Middle frontal gyrus (tissue), 1 donor: ENCODE measurements at regions not wholly inside any gene's neighbourhood (a gene's known extent, or its start where the extent isn't known, plus 50 kb on each side); places are given as distances from the start of the nearest gene placed in this dataset.

Experiments used
- DNase-seq: peaks from one replicate; pipeline ENCODE4 v3.0.0-alpha.2; 2015; ENCODE audit warnings: low spot score; ENCODE audit errors: extremely low spot score

DNA sequence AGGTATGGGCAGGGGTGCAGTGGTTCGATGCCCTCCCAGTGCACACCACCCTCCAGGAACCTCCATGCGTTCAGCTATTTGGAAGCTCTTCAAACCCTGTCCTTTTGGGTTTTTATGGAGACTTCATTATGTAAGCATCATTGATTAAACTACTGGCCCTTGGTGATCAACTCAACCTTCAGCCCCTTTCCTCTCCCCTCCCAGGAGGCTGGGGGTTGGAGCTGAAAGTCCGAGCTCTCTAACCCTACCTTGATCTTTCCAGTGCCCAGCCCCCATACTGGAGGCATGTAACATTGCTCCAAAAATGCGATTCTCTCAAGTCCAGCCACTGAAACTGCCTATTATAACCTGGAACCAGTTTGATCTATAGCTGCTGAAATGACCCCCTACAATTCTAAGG lies 188.1 kb downstream of the IPO8 start:
- DNase-seq: no peak

DNA sequence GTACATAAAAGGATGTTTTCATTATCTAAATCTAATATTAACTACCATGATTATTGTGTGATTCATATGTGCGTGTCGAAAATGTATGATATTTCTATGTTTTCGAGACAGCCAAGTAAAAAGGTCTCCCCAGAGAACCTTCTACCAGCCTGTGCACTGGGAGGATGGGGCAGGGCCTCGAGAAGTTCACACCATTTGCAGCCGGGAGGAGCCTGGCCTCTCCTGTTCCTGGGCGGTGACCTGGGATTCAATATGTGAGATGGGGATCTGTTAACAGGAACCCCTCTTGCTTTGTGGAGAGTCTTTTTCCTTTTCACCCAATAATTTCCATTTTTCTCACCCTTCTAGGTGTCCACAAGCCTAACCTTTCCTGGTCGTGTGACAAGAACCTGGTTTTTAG lies 189.3 kb downstream of the IPO8 start:
- DNase-seq: no peak

DNA sequence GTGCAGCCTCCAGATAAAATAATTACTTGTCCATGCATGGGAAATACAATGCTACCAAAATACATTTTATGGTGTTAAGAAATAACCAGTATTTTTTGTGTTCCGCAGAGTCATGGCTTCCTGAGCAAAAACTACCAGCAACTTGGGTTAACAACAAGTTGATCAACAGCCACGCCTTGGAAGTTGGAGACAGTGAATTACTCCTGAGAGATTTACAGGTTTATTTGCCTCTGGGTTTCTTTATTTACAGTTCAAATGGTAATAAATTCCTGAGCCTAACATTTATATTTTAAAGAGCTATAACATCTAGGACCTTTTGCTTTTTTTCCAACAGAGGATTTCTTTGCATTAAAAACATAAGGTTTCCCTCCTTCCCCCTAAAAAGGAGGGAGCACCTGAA lies 194.0 kb downstream of the IPO8 start:
- DNase-seq: no peak

DNA sequence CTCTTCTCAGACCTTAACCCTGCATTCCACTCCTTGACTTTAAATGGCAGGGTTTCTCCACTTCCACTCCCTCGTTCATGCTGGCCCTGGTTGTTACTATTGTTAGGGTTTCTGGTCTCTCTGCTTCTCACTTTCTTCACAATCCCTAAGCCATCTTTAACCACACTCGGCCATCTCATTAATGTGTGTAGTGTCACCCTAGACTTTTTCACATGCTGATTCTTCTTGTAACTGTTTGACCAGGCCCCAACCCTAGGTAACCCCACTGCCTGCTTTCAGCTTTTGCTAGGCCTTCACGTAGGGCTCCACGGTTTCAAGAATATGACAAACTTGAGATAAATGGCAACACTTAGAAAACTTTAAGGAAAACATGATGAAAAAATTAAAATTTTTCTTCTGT lies 195.1 kb downstream of the IPO8 start:
- DNase-seq: no peak

DNA sequence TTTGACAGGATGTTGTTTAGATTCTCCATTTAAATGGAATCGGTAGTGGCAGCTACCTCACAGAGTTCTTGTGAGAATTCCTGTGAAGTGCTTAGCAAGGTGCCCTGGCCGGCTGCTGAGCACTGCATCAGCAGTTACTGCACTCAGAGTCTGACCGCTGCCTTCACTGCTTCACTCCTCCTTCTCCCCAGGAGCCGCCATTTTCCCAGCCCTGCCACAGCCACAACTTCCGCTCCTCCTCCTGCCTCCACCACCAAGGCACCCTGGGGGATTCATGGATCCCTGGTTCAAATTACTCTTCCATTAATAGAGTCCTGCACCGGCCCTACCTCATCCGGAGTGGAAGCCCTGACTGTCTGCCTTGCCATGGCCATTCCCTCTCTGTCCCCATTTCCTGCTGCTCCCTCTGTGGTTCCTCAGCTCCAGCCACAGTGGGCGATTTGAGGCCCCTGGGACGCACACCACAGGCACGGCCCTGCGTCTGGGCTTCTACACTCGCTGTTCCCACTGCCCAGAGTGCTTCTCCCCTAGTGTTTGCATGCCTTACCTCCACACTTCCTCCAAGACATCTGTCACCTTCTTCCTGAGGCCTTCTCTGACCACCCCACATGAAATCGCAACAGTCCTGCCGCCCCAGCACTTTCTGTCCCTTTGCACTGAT lies 210.3 kb downstream of the IPO8 start:
- DNase-seq: no peak

DNA sequence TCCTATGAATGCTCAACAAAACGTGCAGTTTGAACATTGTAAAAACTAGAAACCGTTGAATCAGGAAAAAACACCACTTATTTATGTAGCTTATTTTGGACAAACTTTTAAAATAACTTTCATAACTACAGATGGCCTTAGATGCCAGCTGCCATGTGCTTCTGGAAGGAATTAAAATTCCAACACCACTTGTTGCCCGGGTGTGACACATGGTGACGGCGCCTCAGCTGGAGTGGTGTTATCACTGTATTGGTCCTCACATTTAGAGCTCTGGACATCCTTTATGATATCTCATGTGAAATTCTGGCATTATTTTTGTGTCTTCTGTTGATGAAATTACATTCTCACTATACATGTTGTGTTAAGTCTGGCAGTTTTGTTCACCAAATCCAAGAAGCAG lies 211.0 kb downstream of the IPO8 start:
- no peak for DNase-seq

DNA sequence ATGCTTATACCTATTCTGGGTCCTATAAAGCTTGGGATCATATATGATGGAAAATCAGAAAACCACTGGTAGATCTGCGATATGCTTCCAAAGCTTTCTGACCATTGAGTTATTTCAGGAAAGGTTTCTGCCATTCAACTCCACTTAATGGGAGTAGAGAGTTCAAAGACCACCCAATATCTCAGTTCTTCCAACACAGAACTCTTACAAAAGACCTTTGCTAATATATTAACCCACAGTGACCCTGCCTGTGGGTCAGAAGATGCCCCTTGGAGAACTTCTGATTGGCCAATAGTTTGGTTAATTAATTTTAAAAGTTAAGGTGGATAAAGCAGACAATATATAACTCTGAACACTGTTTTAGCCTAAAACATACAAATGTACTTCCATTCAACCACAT lies 213.0 kb downstream of the IPO8 start:
- no peak for DNase-seq

DNA sequence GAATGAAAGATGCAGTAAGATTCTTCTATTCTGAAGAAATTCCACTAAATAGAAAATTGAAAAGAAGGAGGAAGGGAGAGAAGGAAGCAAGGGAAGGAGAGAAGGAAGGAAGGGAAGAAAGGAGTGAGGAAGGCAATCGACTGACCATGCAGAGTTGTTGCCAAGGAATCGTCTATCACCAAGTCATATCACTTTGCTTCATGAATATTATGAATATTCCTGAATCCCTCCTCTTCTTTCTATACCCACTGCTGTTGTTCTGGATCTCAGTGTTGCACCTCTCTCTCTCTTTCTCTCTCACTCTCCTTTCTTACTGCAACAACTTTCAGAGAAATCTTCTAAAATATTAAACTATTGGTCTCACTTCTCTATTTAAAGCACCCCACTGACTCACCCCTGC lies 222.4 kb downstream of the IPO8 start:
- DNase-seq: no peak

DNA sequence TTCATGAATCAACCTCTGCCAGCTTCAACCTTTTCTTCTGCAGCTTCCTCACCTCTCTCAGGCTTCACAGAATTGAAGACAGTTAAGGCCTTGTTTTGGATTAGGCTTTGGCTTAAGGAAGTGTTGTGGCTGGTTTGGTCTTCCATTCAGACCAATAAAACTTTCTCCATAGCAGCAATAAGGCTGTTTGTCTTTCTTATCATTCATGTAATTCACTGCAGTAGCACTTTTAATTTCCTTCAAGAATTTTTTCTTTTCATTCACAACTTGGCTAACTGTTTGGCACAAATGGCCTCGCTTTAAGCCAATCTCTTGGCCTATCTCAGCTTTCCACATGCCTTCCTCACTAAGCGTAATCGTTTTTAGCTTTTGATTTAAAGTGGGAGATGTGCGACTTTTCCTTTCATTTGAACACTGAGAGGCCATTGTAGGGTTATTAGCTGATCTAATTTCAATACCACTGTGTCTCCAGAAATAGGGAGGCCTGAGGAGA lies 229.5 kb downstream of the IPO8 start:
- DNase-seq: no peak

DNA sequence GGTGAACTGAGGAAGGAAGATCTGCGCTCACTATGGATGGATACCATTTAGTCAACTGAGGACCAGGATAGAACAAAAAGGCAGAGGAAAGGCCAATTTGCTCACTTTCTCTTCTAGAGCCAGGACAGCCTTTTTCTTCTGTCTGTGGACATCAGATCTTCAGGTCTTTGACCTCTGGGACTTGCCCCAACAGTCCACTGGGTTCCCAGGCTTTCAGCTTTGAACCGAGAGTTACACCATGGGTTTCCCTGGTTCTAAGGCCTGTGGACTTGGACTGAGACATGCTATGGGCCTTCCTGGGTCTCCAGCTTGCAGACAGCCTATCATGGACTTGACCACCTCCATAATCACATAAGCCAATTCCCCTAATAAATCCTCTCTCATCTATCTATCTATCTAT lies 232.0 kb downstream of the IPO8 start:
- DNase-seq: no peak

DNA sequence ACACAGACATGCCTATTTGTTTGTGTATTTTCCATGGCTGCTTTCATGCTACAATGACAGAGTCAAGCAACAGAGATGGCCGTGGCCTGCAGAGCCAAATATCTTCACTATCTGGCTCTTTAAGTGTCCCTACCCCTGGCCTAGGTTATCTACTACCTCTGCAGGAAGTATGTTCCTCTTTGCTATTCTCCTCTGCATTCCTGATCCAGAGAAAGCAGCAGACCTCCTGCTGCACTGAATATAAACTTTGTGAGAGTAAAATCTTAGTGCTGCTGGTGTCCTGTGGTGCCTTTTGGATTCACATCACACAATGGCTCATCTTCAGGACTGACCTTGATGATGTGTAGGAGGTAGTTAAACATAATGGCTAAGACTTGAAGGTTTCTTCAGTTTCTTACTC lies 233.4 kb downstream of the IPO8 start:
- DNase-seq: no peak

DNA sequence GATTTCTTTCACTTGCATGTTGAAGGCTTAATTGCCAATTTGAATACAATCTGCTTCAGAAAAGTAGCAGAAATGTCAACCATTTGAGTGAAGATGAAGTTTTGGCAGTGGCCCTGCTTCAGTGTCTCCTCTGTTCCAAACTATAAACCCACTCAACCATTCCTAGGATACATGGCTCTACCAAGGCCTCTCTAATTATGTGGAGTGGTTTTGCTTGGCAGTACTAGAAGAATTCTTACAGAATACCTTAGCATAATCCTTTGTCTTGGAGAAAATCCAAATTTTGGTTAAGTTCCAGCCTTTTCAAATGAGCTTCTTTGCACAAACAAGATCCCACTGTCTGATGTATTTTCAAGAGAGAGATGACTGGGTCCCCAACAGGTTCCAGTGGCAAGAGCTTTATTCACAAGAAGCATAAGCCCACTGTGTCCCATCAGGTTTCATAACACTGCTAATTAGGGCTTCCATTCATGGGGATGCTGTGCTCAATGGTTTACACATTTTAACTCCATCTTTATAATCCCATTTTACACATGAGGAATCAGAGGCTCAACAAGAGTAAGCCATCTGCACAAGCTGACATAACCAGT lies 234.5 kb downstream of the IPO8 start:
- DNase-seq: no peak

DNA sequence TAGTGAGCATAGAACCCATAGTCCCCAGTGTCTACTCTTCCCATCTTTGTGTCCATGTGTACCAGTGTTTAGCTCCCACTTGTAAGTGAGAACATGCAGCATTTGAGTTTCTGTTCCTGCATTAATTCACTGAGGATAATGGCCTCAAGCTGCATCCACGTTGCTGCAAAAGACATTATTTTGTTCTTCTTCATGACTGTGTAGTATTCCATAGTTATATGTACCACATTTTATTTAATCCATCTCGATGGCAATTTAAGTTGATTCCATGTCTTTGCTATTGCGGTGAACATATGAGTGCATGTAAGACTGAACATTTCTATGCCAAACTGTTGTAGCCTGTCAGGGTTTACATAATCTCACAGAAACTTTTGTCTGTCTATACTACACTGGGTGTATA lies 237.2 kb downstream of the IPO8 start:
- DNase-seq: no peak

DNA sequence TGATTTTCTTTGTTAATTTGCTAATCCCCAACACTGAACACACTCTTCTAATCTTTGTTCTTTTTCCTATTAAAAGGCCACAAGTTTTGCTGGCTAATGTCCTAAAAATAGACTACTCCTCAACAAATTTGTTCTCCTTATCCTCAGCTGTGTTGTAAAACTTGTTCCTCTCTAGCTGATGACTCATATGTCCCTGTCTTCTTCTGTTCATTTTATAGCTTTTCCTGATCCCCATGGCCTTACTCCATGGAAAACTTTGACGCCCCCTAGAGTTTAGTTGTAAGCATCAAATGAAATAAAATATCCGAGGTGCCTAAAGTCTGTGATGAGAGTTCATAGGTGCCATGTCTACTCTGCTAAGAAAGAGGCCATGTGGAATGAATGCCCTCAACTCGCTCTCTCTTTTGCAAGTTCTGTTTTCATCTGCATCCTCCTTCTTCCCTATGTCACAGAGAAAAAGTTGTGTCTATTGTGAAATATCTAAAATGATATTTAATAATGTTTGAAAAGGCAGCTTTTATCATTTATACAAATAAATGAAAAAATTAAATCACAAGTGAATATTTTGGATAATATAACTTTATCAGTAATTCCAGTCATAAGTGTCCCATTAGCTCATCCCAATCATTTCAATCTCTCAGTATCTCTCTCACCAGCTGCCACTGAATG lies 237.9 kb downstream of the IPO8 start:
- DNase-seq: no peak

DNA sequence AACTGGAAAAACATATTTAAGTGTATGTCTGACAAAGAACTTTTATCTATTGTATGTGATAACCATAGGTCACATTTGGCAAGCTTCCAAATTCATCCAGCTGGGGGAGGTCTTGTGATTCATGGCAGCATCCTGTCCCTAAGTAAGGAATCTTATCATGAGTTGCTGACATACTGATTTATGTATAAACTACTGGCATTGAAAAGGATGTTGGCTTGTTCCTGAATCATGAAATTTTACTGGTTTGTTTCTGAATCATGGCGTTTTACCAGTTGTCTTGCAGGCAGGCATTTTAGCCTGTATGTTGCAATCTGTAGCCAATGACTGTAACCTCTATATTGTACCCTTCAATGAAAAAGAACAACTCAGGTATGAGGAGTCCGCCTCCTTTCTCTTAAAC lies 244.8 kb downstream of the IPO8 start:
- DNase-seq: no peak

DNA sequence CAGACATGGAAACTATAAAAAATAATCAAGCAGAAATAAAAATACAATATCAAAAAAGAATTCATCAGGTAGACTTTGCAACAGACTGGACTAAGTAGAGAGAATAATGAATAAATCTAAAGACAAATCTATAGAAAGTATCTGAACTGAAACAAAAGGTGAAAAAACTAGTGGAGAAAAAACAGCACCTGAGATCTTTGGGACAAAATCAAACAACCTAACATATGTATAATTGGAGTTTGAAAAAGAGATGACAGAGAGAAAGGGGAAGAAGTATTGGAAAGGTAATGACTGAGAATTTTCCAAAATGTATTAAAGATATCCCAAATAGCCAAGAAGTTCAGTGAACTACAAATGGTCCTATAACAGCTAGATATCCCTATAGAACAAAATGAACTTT lies 245.4 kb downstream of the IPO8 start:
- no peak for DNase-seq

DNA sequence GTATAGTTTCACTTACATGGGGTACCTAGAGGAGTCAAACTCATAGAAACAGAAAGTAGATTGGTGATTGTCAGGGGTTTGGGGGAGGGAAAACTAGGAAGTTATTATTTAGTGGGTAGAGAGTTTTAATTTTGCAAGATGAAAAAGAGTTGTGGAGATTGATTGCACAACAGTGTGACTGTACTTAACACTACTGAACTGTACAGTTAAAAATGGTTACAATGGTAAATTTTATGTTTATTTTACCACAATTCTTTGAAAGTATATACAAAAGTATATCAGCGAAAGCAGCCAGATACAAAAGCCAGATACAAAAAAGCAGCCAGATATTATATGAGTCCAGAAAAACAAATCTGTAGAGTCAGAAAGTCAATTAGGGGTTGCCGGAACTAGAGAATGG lies 247.6 kb downstream of the IPO8 start:
- DNase-seq: no peak

DNA sequence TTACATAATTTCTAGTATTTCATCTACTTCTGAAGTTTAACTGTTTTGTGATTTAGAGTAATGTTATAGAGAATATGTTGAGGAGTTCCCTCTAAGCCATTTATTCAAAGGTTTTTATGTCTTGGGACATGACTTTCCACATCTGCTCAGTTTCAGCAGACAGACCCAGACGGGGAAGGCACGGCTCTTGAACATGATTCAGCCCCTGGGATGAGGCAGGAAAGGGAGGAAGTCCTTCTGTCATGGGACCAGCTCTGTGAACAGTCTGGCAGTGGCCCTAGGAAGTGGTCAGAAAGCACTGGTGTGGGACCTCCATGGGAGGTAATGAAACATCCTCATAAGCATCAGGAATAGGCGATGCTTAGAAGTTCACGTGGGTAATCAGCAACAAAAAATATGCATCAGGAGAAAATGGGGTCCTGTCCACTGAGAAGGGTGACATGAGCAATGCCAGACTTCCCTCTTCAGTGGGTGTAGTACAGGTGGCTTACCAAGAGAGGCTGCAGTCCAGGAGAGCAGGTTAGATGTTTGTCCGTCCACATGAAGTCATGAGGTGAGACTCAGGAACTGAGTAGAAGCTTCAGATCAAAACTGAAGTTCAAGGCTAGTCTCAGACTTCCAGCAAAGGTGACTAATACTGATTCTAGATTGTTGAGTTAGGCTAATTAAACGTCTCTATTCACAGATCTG lies 248.5 kb downstream of the IPO8 start:
- DNase-seq: no peak

DNA sequence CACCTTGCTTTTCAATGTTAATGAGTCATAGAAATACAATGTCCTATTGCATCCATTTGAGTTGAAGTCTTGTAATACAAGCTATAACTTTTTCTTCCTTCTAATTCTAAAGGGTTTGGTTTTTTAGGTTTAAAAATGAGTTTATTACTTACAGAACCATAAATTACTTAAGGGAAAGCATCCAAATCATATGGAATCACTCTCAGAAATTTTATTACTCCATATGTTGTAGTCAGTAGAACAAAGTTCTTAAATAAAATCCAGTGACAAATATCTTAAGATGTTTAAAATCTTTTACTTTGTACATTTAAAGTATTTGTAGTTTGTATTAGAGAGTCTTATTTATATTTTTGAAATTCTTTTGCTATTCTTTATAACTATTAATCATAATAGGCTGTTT lies 253.2 kb downstream of the IPO8 start:
- DNase-seq: no peak

DNA sequence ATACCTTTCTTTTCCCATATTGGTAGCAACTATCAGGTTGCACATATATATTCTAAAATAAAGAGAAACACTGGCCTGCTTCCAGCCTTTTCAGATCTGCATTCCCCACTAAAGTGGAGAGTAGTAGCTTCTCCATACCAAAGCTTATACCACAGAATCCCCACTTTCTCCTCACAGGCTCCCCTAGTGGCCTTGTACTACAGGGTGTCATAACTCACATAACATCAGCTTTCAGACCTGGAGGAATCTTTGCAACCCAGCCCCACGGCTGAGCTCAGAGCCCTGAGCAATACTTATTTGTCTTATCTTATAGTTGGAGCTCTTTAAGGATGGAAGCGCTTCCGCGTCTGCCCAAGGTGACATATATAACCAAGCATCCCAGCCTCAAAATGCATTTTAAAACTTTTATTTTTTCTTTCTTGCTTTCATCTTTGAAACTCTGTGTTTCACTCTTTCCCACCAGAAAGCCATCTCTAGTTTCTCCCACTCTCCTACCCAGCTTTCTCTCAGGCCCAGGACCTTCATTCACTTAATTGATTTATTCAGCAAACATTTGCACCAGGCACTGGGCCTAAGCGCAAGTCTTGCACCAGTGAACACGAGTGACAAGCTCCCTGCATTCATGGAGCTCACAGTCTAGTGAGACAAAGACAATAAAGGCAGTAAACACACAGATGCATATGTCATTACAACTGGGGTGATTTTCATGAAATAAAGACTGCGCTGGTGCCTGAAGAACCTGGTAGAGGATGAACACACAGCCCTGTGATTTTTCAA lies 254.7 kb downstream of the IPO8 start:
- DNase-seq: no peak

DNA sequence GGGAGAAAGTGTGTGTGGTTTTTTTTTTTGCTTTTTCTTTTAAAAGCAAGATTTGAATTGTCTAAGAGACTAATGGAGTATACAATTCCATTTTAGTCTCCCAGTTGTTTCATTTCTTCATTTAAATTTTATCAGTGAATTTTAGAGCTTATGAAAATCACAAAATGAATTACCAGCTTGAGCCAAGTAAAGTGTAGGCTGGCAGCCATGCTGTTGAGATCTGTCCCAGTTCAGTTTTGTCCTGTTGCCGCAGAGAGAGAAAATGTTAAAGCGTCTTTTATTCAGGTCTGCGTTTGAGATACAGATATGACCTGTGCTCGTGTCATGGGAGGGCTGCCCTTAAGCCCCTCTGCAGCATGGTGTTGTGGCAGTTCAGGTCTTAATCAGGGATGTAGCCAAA lies 256.5 kb downstream of the IPO8 start:
- no peak for DNase-seq

DNA sequence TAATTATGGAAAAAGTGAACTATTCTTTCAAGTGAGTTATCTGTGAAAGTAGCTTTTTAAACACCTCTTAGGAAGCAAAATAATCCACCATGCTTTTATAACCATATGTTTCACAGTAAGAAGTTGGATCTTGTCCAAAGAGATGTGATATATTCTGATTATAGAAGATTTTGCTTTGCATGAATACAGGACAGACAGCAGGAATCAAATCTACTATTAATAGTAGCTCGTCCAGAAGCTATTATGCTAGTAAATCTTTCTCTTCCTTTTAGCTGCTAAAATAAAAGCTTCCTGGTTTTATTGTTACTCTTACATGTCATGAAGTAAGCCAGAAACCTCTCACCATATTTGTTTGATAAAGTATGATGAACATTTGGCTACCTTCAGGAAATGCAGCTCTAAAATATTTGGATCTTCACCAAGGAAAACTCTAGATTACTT lies 257.0 kb downstream of the IPO8 start:
- DNase-seq: no peak
